IMR-90 (cell line): ENCODE measurements at regions not wholly inside any gene's neighbourhood (a gene's known extent, or its start where the extent isn't known, plus 50 kb on each side); places are given as distances from the start of the nearest gene placed in this dataset.

Experiments used
- ATAC-seq: fragments of 200-7000 bp; cut with Tn5 transposase; 2 replicates; pipeline ENCODE4 v1.9.1; 2020; ENCODE audit warnings: low read depth, mild to moderate bottlenecking, moderate library complexity
- BruUV-seq: library from RNA; stranded (reverse); fragments of 400-500 nt; replicated peaks from 2 replicates; lab custom pipeline; 2021; lab: Mats Ljungman, UMichigan
- CTCF ChIA-PET: fragments of 300-600 bp; formaldehyde crosslinking; extraction: SDS; loops from one replicate; lab custom pipeline; 2021; ENCODE audit warnings: antibody characterized with exemption; lab: Yijun Ruan, JAX
- POLR2A ChIA-PET: fragments of 300-600 bp; sonication (Branson Sonifier 250); formaldehyde crosslinking; loops from one replicate; lab custom pipeline; 2022; ENCODE audit warnings: antibody characterized with exemption; ENCODE audit not compliant: unreplicated experiment; lab: Charles Lee
- DNase-seq: peaks from one replicate; pipeline ENCODE4 v3.0.0; 2013
- H2AFZ ChIP-seq: replicated peaks from 2 replicates; pipeline ENCODE3; 2013; ENCODE audit warnings: low read length, mild to moderate bottlenecking; ENCODE audit not compliant: poor library complexity
- H2AK5ac ChIP-seq: 2 replicates; pipeline ENCODE4 v1.6.1; 2013; ENCODE audit warnings: low read depth, low read length, inconsistent platforms
- H2AK9ac ChIP-seq: replicated peaks from 2 replicates; pipeline ENCODE3; 2013; ENCODE audit warnings: mild to moderate bottlenecking, low read depth, low read length, moderate library complexity; ENCODE audit not compliant: poor library complexity
- H2BK120ac ChIP-seq: 2 replicates; pipeline ENCODE4 v1.6.1; 2013; ENCODE audit warnings: low read depth, low read length, inconsistent platforms
- H2BK15ac ChIP-seq: 3 replicates; pipeline ENCODE4 v1.6.1; 2013; ENCODE audit warnings: low read depth, low read length, inconsistent platforms
- H2BK20ac ChIP-seq: 2 replicates; pipeline ENCODE4 v1.6.1; 2013; ENCODE audit warnings: low read depth, mild to moderate bottlenecking, inconsistent platforms, low read length, moderate library complexity
- H2BK5ac ChIP-seq: 2 replicates; pipeline ENCODE4 v1.6.1; 2013; ENCODE audit warnings: mild to moderate bottlenecking, low read depth, low read length, inconsistent platforms; ENCODE audit not compliant: poor library complexity, severe bottlenecking
- H3K14ac ChIP-seq: replicated peaks from 2 replicates; pipeline ENCODE4 v1.6.1; 2013; ENCODE audit warnings: low read depth, low read length, inconsistent platforms
- H3K18ac ChIP-seq: 2 replicates; pipeline ENCODE4 v1.6.1; 2013; ENCODE audit warnings: low read depth, low read length, control low read depth
- H3K23ac ChIP-seq: 2 replicates; pipeline ENCODE4 v1.6.1; 2013; ENCODE audit warnings: low read depth, low read length, inconsistent platforms
- H3K27ac ChIP-seq: 2 replicates; pipeline ENCODE4 v1.5.1; 2013; ENCODE audit warnings: mild to moderate bottlenecking, control low read depth, low read length; ENCODE audit not compliant: insufficient read depth
- H3K27me3 ChIP-seq: 2 replicates; pipeline ENCODE4 v1.6.1; 2013; ENCODE audit warnings: low read length; ENCODE audit not compliant: control insufficient read depth, insufficient read depth
- H3K36me3 ChIP-seq: 2 replicates; pipeline ENCODE4 v1.6.1; 2013; ENCODE audit warnings: low read length, mixed read lengths; ENCODE audit not compliant: control insufficient read depth, insufficient read depth
- H3K4ac ChIP-seq: 2 replicates; pipeline ENCODE4 v1.6.1; 2013; ENCODE audit warnings: low read depth, low read length, inconsistent platforms
- H3K4me1 ChIP-seq: 2 replicates; pipeline ENCODE4 v1.6.1; 2013; ENCODE audit warnings: low read length, mixed read lengths; ENCODE audit not compliant: control insufficient read depth, insufficient read depth
- H3K4me2 ChIP-seq: 2 replicates; pipeline ENCODE4 v1.6.1; 2013; ENCODE audit warnings: low read depth, mild to moderate bottlenecking, control low read depth, low read length, moderate library complexity
- H3K4me3 ChIP-seq: 2 replicates; pipeline ENCODE4 v1.5.1; 2013; ENCODE audit warnings: low read depth, mild to moderate bottlenecking, control low read depth, low read length, moderate library complexity; ENCODE audit not compliant: insufficient read depth
- H3K56ac ChIP-seq: 2 replicates; pipeline ENCODE4 v1.6.1; 2013; ENCODE audit warnings: low read length, inconsistent platforms; ENCODE audit not compliant: insufficient read depth; ENCODE audit errors: extremely low read depth
- H3K79me1 ChIP-seq, 2 experiments: 2 replicates each; pipeline ENCODE4 v1.6.1; 2013; ENCODE audit warnings: low read length in 2 of 2, inconsistent platforms in 1 of 2, low read depth in 1 of 2
- H3K9ac ChIP-seq: 2 replicates; pipeline ENCODE4 v1.6.1; 2013; ENCODE audit warnings: low read depth, low read length, control low read depth
- H3K9me1 ChIP-seq: 2 replicates; pipeline ENCODE4 v1.6.1; 2013; ENCODE audit warnings: low read length, inconsistent platforms; ENCODE audit not compliant: insufficient read depth
- H3K9me3 ChIP-seq: 2 replicates; pipeline ENCODE4 v1.6.1; 2013; ENCODE audit warnings: low read length; ENCODE audit not compliant: control insufficient read depth, insufficient read depth
- H4K20me1 ChIP-seq: 2 replicates; pipeline ENCODE4 v1.6.1; 2013; ENCODE audit warnings: low read length, inconsistent platforms; ENCODE audit not compliant: insufficient read depth
- H4K5ac ChIP-seq: 2 replicates; pipeline ENCODE4 v1.6.1; 2013; ENCODE audit warnings: mild to moderate bottlenecking, low read depth, low read length, control low read depth
- H4K8ac ChIP-seq, 2 experiments: 2 replicates each; pipeline ENCODE4 v1.6.1; 2013; ENCODE audit warnings: low read depth in 2 of 2, low read length in 2 of 2, control low read depth in 1 of 2, inconsistent platforms in 1 of 2
- H4K91ac ChIP-seq: 2 replicates; pipeline ENCODE4 v1.6.1; 2013; ENCODE audit warnings: low read depth, low read length, inconsistent platforms; ENCODE audit not compliant: insufficient read depth
- BHLHE40 ChIP-seq: fragments of 150-350 bp; IDR thresholded peaks from 2 replicates; pipeline ENCODE4 v1.6.1; 2016; ENCODE audit warnings: mild to moderate bottlenecking, low read depth, low read length
- CEBPB ChIP-seq: IDR thresholded peaks from 2 replicates; pipeline ENCODE4 v1.6.1; 2012; ENCODE audit warnings: low read depth, low read length, improper control_type of control experiment
- CHD1 ChIP-seq: IDR thresholded peaks from 2 replicates; pipeline ENCODE4 v1.6.1; 2012; ENCODE audit warnings: low read depth, low read length, improper control_type of control experiment
- FOS ChIP-seq: fragments of 150-350 bp; IDR thresholded peaks from 2 replicates; pipeline ENCODE4 v1.6.1; 2016; ENCODE audit warnings: low read depth, low read length
- MAFK ChIP-seq: IDR thresholded peaks from 2 replicates; pipeline ENCODE4 v1.6.1; 2012; ENCODE audit warnings: low read depth, low read length, improper control_type of control experiment
- NFE2L2 ChIP-seq: fragments of 150-350 bp; IDR thresholded peaks from 2 replicates; pipeline ENCODE4 v1.6.1; 2016; ENCODE audit warnings: low read depth, mild to moderate bottlenecking, low read length
- POLR2A ChIP-seq: IDR thresholded peaks from 2 replicates; pipeline ENCODE4 v1.6.1; 2012; ENCODE audit warnings: mild to moderate bottlenecking, low read depth, low read length
- RAD21 ChIP-seq: IDR thresholded peaks from 2 replicates; pipeline ENCODE4 v1.6.1; 2012; ENCODE audit warnings: low read length, improper control_type of control experiment
- RCOR1 ChIP-seq: IDR thresholded peaks from 2 replicates; pipeline ENCODE4 v1.6.1; 2012; ENCODE audit warnings: mild to moderate bottlenecking, low read length, improper control_type of control experiment; ENCODE audit not compliant: insufficient replicate concordance
- RFX5 ChIP-seq: IDR thresholded peaks from 2 replicates; pipeline ENCODE4 v1.8.0; 2012; ENCODE audit warnings: low read depth, mild to moderate bottlenecking, low read length, moderate library complexity
- WGBS, 2 experiments: methylation state at CpG; one replicate each; pipeline versions ENCODE4 v1.1.5 to v1.1.7; 2013; ENCODE audit warnings: missing lambda C conversion rate in 2 of 2; ENCODE audit not compliant: insufficient read length in 1 of 2; ENCODE audit errors: extremely low coverage in 2 of 2; 5-methylcytosine and 5-hydroxymethylcytosine counted together
- dilution Hi-C: fragments of 300-500 bp; cut with HindIII; formaldehyde crosslinking; loops from one replicate; pipeline ENCODE4 v1.14.3; 2018; ENCODE audit warnings: low sequenced_read_pairs; ENCODE audit not compliant: unreplicated experiment
- in situ Hi-C: fragments of 300-500 bp; cut with MboI; formaldehyde crosslinking; loops from 3 replicates; pipeline ENCODE4 v1.14.3; 2019; ENCODE audit warnings: low sequenced_read_pairs, inconsistent platforms, mixed read lengths
- intact Hi-C: fragments of 100-400 bp; cut with micrococcal nuclease; formaldehyde crosslinking; loops from 2 replicates; pipeline ENCODE4 v1.10.0; 2022
- TF ChIP-seq, protein P1 (sequence below): conservative IDR thresholded peaks from 2 replicates; pipeline ENCODE4 v1.5.1; 2012; ENCODE audit warnings: mild to moderate bottlenecking, low read depth, low read length, improper control_type of control experiment
- TF ChIP-seq, protein P2 (sequence below): fragments of 150-350 bp; IDR thresholded peaks from 2 replicates; pipeline ENCODE4 v1.6.1; 2017; ENCODE audit warnings: mild to moderate bottlenecking, antibody characterized with exemption, low read length, low read depth

DNA sequence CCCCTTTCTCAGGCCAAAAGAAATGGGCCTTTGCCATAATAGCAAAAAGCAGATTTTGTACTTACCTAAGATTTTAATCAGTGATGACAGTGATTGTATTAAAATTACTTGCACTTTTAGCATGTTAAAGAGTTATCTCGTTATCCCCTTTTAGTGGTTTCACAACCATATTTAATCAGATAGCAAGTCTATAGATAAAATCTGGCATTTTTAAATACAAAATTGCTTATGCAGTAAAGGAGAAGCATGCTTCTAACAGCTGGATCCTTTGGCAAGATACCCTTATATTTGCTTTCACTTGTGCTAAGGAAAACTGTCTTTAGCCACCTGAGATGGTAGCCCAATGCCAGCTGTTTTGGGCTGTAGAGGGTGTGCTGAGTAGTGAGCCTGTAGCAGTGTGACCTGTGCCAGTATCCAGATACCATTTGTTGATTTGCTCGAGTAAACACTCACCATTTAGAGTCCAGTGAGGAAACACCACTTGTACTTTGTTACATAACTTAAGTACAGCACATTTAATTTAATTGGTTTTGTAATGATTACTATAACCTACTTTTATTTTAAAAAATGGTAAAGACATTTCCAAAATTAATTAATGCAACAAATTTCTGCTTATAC lies 314.4 kb upstream of the ZP4 start:
- Histone ChIP-seq H3K23ac (no peak overlapping the region), H3K79me1 (no peaks in the 10 kb centered on the region), H3K4me3 (no peak overlapping the region), H2BK5ac (no peak overlapping the region), H3K9ac (no peak overlapping the region), H3K14ac (no peak overlapping the region), H2AK9ac (no peak overlapping the region), H2AFZ (no peak overlapping the region), H4K5ac (no peak overlapping the region), H3K18ac (no peak overlapping the region), H2BK20ac (no peak overlapping the region), H3K4me1 (no peaks in the 10 kb centered on the region), H3K9me1 (no peaks in the 10 kb centered on the region), H2AK5ac (no peak overlapping the region), H3K36me3 (no peaks in the 10 kb centered on the region), H3K27me3 (no peaks in the 10 kb centered on the region), H3K4me2 (no peak overlapping the region), H3K27ac (no peak overlapping the region), H3K56ac (no peak overlapping the region), H2BK15ac (no peak overlapping the region), H4K8ac (no peak overlapping the region), H2BK120ac (no peak overlapping the region), H4K20me1 (no peaks in the 10 kb centered on the region), H3K4ac (no peak overlapping the region), H3K9me3 (peaks cover 3% of the 10 kb centered on the region; the same call in 1 of the 2 replicates), H4K91ac (no peak overlapping the region)
- intact Hi-C loops (no loop called here), dilution Hi-C loops (no loop called here), in situ Hi-C loops (no loop called here)
- no peak for DNase-seq
- CTCF ChIA-PET, result no interaction called here
- TF ChIP-seq RAD21 (no peak), CHD1 (no peak), RFX5 (no peak), POLR2A (no peak), RCOR1 (no peak), FOS (no peak), CEBPB (no peak), BHLHE40 (no peak), MAFK (no peak), NFE2L2 (no peak)
- TF ChIP-seq, protein P1, sequence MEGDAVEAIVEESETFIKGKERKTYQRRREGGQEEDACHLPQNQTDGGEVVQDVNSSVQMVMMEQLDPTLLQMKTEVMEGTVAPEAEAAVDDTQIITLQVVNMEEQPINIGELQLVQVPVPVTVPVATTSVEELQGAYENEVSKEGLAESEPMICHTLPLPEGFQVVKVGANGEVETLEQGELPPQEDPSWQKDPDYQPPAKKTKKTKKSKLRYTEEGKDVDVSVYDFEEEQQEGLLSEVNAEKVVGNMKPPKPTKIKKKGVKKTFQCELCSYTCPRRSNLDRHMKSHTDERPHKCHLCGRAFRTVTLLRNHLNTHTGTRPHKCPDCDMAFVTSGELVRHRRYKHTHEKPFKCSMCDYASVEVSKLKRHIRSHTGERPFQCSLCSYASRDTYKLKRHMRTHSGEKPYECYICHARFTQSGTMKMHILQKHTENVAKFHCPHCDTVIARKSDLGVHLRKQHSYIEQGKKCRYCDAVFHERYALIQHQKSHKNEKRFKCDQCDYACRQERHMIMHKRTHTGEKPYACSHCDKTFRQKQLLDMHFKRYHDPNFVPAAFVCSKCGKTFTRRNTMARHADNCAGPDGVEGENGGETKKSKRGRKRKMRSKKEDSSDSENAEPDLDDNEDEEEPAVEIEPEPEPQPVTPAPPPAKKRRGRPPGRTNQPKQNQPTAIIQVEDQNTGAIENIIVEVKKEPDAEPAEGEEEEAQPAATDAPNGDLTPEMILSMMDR, result no peak
- TF ChIP-seq, protein P2, sequence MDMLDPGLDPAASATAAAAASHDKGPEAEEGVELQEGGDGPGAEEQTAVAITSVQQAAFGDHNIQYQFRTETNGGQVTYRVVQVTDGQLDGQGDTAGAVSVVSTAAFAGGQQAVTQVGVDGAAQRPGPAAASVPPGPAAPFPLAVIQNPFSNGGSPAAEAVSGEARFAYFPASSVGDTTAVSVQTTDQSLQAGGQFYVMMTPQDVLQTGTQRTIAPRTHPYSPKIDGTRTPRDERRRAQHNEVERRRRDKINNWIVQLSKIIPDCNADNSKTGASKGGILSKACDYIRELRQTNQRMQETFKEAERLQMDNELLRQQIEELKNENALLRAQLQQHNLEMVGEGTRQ, result no peak
- no CpG with 5 or more reads among the region's 2 CpGs for WGBS, 2 experiments
- no peak for ATAC-seq
- BruUV-seq, result no TSS peak
- POLR2A ChIA-PET, result no interaction called here
